ENCODE measurements at regions not wholly inside any gene's neighbourhood (a gene's known extent, or its start where the extent isn't known, plus 50 kb on each side); places are given as distances from the start of the nearest gene placed in this dataset.

DNA sequence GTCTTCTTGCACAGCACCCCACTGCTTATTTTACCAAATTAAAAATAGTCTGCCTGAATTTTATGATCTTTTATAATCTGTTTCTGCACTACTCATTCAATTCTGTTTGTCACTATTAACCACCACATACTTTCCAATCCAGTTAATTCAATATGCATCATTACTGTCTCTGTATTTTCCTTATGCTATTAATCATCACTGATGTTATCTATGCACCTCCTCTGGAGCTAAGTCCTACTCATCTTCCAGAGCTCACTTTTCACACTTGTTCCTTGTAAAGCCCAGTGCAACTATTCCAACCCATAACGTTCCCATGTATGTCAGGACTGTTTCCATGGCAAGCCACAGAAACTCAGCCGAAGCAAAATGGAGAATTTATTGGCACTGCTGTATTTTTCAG is 713.6 kb downstream of the PLCL1 start:
- Histone ChIP-seq H3K4me1 (replicated peaks in 1 of 2; ENCODE audit: control insufficient read depth in 2 of 2, insufficient read depth in 2 of 2, low read length in 2 of 2) (no peaks in the 10 kb centered on the region), H4K20me1 (replicated peaks; ENCODE audit: control insufficient read depth, insufficient read depth, low read length) (no peaks in the 10 kb centered on the region), H3K9me1 (ENCODE audit: control insufficient read depth, insufficient read depth, low read length) (no peaks in the 10 kb centered on the region), H3K4me2 (ENCODE audit: insufficient read depth, low read length) (no peak overlapping the region), H3K27me3 (ENCODE audit: control insufficient read depth in 2 of 2, insufficient read depth in 2 of 2, low read length in 2 of 2) (no peaks in the 10 kb centered on the region), H3K9me3 (replicated peaks; ENCODE audit: control insufficient read depth, insufficient read depth, low read depth, low read length) (no peaks in the 10 kb centered on the region), H3K9ac (ENCODE audit: insufficient read depth in 1 of 2, low read depth in 2 of 2, low read length in 2 of 2) (no peak overlapping the region), H3K27ac (ENCODE audit: extremely low read depth, low read depth, low read length) (no peak overlapping the region), H3K79me2 (ENCODE audit: control insufficient read depth, insufficient read depth, low read length) (no peaks in the 10 kb centered on the region), H3K4me3 (no peak overlapping the region), H3K36me3 (ENCODE audit: control insufficient read depth, insufficient read depth, low read length) (no peaks in the 10 kb centered on the region), H2AFZ (ENCODE audit: low read depth, low read length) (no peak overlapping the region)
- 0% methylated on average over 2 of the region's 2 CpGs for WGBS (ENCODE audit: insufficient coverage, low coverage, missing lambda C conversion rate)
- ChIA-PET POLR2A (no interaction called here), CTCF (ENCODE audit: low intra/inter-chr PET ratio) (no interaction called here)
- intact Hi-C loops (cut with micrococcal nuclease) = no loop called here
- FAIRE-seq = no peak
- no peak for ATAC-seq
- no TSS peak for BruUV-seq (replicated peaks)
- in situ Hi-C loops (cut with MboI) = no loop called here
- DNase-seq (ENCODE audit: extremely low read depth in 1 of 4, low spot score in 3 of 4) = no peak
- TF ChIP-seq, protein P1, sequence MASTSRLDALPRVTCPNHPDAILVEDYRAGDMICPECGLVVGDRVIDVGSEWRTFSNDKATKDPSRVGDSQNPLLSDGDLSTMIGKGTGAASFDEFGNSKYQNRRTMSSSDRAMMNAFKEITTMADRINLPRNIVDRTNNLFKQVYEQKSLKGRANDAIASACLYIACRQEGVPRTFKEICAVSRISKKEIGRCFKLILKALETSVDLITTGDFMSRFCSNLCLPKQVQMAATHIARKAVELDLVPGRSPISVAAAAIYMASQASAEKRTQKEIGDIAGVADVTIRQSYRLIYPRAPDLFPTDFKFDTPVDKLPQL (IDR thresholded peaks at IDR 0.05; ENCODE audit: extremely low read depth, insufficient read length) = no peak
- no peak for TF ChIP-seq PHB (CRISPR knock-in tag; IDR thresholded peaks at IDR 0.05)
- no peak for TF ChIP-seq POLR2H (tag; IDR thresholded peaks at IDR 0.05; ENCODE audit: low read depth)
- no peak for TF ChIP-seq PTRF (tag; IDR thresholded peaks at IDR 0.05)
- TF ChIP-seq, protein P2, sequence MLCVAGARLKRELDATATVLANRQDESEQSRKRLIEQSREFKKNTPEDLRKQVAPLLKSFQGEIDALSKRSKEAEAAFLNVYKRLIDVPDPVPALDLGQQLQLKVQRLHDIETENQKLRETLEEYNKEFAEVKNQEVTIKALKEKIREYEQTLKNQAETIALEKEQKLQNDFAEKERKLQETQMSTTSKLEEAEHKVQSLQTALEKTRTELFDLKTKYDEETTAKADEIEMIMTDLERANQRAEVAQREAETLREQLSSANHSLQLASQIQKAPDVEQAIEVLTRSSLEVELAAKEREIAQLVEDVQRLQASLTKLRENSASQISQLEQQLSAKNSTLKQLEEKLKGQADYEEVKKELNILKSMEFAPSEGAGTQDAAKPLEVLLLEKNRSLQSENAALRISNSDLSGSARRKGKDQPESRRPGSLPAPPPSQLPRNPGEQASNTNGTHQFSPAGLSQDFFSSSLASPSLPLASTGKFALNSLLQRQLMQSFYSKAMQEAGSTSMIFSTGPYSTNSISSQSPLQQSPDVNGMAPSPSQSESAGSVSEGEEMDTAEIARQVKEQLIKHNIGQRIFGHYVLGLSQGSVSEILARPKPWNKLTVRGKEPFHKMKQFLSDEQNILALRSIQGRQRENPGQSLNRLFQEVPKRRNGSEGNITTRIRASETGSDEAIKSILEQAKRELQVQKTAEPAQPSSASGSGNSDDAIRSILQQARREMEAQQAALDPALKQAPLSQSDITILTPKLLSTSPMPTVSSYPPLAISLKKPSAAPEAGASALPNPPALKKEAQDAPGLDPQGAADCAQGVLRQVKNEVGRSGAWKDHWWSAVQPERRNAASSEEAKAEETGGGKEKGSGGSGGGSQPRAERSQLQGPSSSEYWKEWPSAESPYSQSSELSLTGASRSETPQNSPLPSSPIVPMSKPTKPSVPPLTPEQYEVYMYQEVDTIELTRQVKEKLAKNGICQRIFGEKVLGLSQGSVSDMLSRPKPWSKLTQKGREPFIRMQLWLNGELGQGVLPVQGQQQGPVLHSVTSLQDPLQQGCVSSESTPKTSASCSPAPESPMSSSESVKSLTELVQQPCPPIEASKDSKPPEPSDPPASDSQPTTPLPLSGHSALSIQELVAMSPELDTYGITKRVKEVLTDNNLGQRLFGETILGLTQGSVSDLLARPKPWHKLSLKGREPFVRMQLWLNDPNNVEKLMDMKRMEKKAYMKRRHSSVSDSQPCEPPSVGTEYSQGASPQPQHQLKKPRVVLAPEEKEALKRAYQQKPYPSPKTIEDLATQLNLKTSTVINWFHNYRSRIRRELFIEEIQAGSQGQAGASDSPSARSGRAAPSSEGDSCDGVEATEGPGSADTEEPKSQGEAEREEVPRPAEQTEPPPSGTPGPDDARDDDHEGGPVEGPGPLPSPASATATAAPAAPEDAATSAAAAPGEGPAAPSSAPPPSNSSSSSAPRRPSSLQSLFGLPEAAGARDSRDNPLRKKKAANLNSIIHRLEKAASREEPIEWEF (CRISPR knock-in tag; IDR thresholded peaks at IDR 0.05) = no peak
- TF ChIP-seq HCFC1 (IDR thresholded peaks at IDR 0.05; ENCODE audit: low read depth, low read length) = no peak
- TF ChIP-seq ZNF644 (tag; IDR thresholded peaks at IDR 0.05; ENCODE audit: low read depth) = no peak
- TF ChIP-seq GABPA (tag; conservative IDR thresholded peaks at IDR 0.05; ENCODE audit: low read depth) = no peak
- TF ChIP-seq, protein P3, sequence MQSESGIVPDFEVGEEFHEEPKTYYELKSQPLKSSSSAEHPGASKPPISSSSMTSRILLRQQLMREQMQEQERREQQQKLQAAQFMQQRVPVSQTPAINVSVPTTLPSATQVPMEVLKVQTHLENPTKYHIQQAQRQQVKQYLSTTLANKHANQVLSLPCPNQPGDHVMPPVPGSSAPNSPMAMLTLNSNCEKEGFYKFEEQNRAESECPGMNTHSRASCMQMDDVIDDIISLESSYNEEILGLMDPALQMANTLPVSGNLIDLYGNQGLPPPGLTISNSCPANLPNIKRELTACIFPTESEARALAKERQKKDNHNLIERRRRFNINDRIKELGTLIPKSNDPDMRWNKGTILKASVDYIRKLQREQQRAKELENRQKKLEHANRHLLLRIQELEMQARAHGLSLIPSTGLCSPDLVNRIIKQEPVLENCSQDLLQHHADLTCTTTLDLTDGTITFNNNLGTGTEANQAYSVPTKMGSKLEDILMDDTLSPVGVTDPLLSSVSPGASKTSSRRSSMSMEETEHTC (IDR thresholded peaks at IDR 0.05) = no peak
- TF ChIP-seq NFRKB (IDR thresholded peaks at IDR 0.05; ENCODE audit: low read depth) = no peak
- TF ChIP-seq, protein P4, sequence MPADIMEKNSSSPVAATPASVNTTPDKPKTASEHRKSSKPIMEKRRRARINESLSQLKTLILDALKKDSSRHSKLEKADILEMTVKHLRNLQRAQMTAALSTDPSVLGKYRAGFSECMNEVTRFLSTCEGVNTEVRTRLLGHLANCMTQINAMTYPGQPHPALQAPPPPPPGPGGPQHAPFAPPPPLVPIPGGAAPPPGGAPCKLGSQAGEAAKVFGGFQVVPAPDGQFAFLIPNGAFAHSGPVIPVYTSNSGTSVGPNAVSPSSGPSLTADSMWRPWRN (IDR thresholded peaks at IDR 0.05; ENCODE audit: low read depth) = no peak
- no peak for TF ChIP-seq ZBED1 (IDR thresholded peaks at IDR 0.05)
- TF ChIP-seq ZNF134 (CRISPR knock-in tag; conservative IDR thresholded peaks at IDR 0.05) = no peak
- TF ChIP-seq, protein P5, sequence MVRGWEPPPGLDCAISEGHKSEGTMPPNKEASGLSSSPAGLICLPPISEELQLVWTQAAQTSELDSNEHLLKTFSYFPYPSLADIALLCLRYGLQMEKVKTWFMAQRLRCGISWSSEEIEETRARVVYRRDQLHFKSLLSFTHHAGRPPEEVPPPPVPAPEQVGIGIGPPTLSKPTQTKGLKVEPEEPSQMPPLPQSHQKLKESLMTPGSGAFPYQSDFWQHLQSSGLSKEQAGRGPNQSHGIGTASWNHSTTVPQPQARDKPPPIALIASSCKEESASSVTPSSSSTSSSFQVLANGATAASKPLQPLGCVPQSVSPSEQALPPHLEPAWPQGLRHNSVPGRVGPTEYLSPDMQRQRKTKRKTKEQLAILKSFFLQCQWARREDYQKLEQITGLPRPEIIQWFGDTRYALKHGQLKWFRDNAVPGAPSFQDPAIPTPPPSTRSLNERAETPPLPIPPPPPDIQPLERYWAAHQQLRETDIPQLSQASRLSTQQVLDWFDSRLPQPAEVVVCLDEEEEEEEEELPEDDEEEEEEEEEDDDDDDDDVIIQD (CRISPR knock-in tag; IDR thresholded peaks at IDR 0.05) = no peak
- no peak for TF ChIP-seq ZNF764 (CRISPR knock-in tag; IDR thresholded peaks at IDR 0.05; ENCODE audit: low read depth)
- no peak for TF ChIP-seq CBFB (CRISPR knock-in tag; IDR thresholded peaks at IDR 0.05)
